OCI-LY3 (cell line): ENCODE measurements at regions not wholly inside any gene's neighbourhood (a gene's known extent, or its start where the extent isn't known, plus 50 kb on each side); places are given as distances from the start of the nearest gene placed in this dataset.

Source experiments
- H2AFZ ChIP-seq: fragments of 200-600, 300-600 bp; shearing (Covaris generic); 2 replicates; pipeline ENCODE4 v1.6.0; 2014; ENCODE audit warnings: antibody characterized with exemption, low read depth, low read length
- H3K27ac ChIP-seq: fragments of 200-600, 300-600 bp; sonication (generic); 2 replicates; pipeline ENCODE4 v1.5.1; 2014; ENCODE audit warnings: mild to moderate bottlenecking, low read length, moderate library complexity, mixed read lengths
- H3K27me3 ChIP-seq: fragments of 200-600, 300-600 bp; sonication (generic); 2 replicates; pipeline ENCODE4 v1.6.1; 2014; ENCODE audit warnings: low read depth, low read length, mixed read lengths
- H3K36me3 ChIP-seq: fragments of 200-600, 300-600 bp; sonication (generic); replicated peaks from 2 replicates; pipeline ENCODE3; 2014; ENCODE audit warnings: low read depth, low read length, mixed read lengths
- H3K4me1 ChIP-seq: fragments of 300-600, 200-600 bp; sonication (generic); 2 replicates; pipeline ENCODE4 v1.6.1; 2014; ENCODE audit warnings: low read length, mixed read lengths
- H3K4me2 ChIP-seq: fragments of 200-600, 300-600 bp; sonication (generic); 2 replicates; pipeline ENCODE4 v1.6.1; 2014; ENCODE audit warnings: low read length, mixed read lengths
- H3K4me3 ChIP-seq: fragments of 300-600, 200-600 bp; sonication (generic); 2 replicates; pipeline ENCODE4 v1.5.1; 2014; ENCODE audit warnings: antibody characterized with exemption, mild to moderate bottlenecking, low read length, moderate library complexity
- H3K79me2 ChIP-seq: fragments of 300-600, 200-600 bp; shearing (Covaris generic); 2 replicates; pipeline ENCODE4 v1.6.1; 2014; ENCODE audit warnings: mild to moderate bottlenecking, low read length, mixed read lengths
- H3K9ac ChIP-seq: fragments of 300-600, 200-600 bp; shearing (Covaris generic); 2 replicates; pipeline ENCODE4 v1.6.0; 2014; ENCODE audit warnings: mild to moderate bottlenecking, low read length, moderate library complexity
- H3K9me3 ChIP-seq: fragments of 200-600, 300-600 bp; shearing (Covaris generic); 2 replicates; pipeline ENCODE4 v1.6.1; 2014; ENCODE audit warnings: low read length, mixed read lengths; ENCODE audit not compliant: insufficient read depth
- H4K20me1 ChIP-seq: fragments of 200-600, 300-600 bp; sonication (generic); 2 replicates; pipeline ENCODE4 v1.6.1; 2016; ENCODE audit warnings: low read length, mixed read lengths; ENCODE audit not compliant: insufficient read depth
- CTCF ChIP-seq: fragments of 200-600, 300-600 bp; sonication (generic); IDR thresholded peaks from 2 replicates; pipeline ENCODE4 v1.5.1; 2014; ENCODE audit warnings: antibody characterized with exemption, low read length, low read depth
- EZH2phosphoT487 ChIP-seq: fragments of 200-600 bp; shearing (Covaris generic); IDR thresholded peaks from 2 replicates; pipeline ENCODE4 v1.6.1; 2018; ENCODE audit warnings: antibody characterized with exemption, mixed run types, low read depth

DNA sequence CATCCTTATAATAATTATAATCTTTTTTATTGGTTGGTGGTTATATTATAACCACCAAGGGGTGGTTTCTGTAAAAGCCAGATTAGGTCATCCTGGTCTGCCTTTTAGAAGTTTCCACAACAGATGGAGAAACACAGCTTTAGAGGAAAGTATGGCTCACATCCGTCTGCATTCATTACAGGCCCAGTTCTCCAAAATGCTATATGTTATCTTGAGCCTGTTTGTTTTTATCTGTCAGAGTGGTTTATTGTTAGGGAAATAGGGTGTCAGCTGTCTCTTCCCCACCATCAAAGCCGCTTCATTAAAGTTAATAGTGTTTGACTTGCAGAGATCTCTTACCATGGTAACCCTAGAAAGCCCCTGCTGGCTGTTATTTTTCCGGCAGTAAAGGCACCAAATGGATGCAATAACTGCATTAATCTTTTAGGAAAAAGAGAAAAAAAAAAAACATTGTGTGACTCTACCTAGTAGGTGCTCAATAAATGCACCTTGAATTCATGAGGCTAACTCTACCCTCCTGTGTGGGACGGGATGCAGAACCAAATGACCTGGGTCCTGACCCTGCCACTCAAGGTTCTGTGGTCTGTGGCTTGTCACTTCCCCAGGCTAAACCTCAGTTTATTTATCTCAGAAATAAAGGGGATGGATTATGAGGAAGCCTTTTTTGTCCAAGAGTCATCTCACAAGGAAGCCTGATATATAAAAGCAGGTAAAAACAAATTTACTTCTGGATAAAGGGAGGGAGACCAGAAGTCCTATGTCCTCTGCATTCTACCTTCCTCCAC, 118.3 kb downstream of the WT1 start:
- H4K20me1 ChIP-seq: no peaks in the 10 kb centered on the region
- no peaks in the 10 kb centered on the region for H3K36me3 ChIP-seq
- peaks cover 20% of the 10 kb centered on the region for H3K27me3 ChIP-seq
- no peak overlapping the region for H3K27ac ChIP-seq
- H2AFZ ChIP-seq: no peak overlapping the region
- no peak overlapping the region for H3K9ac ChIP-seq
- no peaks in the 10 kb centered on the region for H3K9me3 ChIP-seq
- H3K4me1 ChIP-seq: peaks cover 6% of the 10 kb centered on the region
- no peak overlapping the region for H3K4me3 ChIP-seq
- no peak overlapping the region for H3K4me2 ChIP-seq
- no peaks in the 10 kb centered on the region for H3K79me2 ChIP-seq
- TF ChIP-seq EZH2phosphoT487 (no peak), CTCF (no peak)

DNA sequence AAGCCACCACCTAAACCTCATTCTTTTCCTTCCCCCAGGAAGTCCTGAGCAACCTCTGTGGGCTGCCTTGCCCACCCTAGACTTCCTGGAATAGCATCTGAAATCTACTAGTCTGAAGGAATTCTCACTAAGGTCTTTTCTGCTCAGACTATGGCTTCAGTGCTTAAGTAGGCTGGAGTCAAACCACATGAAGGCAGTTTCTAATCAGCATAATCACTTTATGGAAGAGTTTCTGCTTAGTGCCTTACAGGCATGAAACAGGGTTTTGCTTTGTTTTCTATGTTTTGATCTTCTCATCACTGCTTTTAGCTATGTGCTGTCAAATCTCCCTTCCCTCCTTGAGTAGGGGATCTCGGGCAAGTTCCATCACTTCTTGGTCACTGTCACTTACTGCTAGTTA, 117.7 kb downstream of the WT1 start:
- H3K4me1 ChIP-seq: peaks cover 6% of the 10 kb centered on the region
- H3K79me2 ChIP-seq: no peaks in the 10 kb centered on the region
- H3K9me3 ChIP-seq: no peaks in the 10 kb centered on the region
- no peak overlapping the region for H2AFZ ChIP-seq
- no peak overlapping the region for H3K9ac ChIP-seq
- H3K36me3 ChIP-seq: no peaks in the 10 kb centered on the region
- no peak overlapping the region for H3K4me3 ChIP-seq
- TF ChIP-seq EZH2phosphoT487 (no peak), CTCF (no peak)
- no peaks in the 10 kb centered on the region for H4K20me1 ChIP-seq
- no peak overlapping the region for H3K4me2 ChIP-seq
- no peak overlapping the region for H3K27ac ChIP-seq
- H3K27me3 ChIP-seq: peaks cover 25% of the 10 kb centered on the region

- Histone ChIP-seq H3K9me3 (no peaks in the 10 kb centered on the region), H3K27ac (no peak overlapping the region), H3K27me3 (peaks cover 25% of the 10 kb centered on the region), H3K4me1 (peaks cover 6% of the 10 kb centered on the region), H3K9ac (no peak overlapping the region), H3K79me2 (no peaks in the 10 kb centered on the region), H3K4me2 (no peak overlapping the region), H3K4me3 (no peak overlapping the region), H2AFZ (no peak overlapping the region), H3K36me3 (no peaks in the 10 kb centered on the region), H4K20me1 (no peaks in the 10 kb centered on the region)
- no peak for TF ChIP-seq CTCF
- no peak for TF ChIP-seq EZH2phosphoT487
These were observed 117.0 kb downstream of the WT1 start for GRCh38 chr11:32318071-32319055.

- no peak overlapping the region for H3K4me3 ChIP-seq
- TF ChIP-seq CTCF (no peak), EZH2phosphoT487 (no peak)
- H3K9me3 ChIP-seq: no peaks in the 10 kb centered on the region
- H3K4me2 ChIP-seq: no peak overlapping the region
- no peak overlapping the region for H2AFZ ChIP-seq
- H3K79me2 ChIP-seq: no peaks in the 10 kb centered on the region
- H3K4me1 ChIP-seq: no peaks in the 10 kb centered on the region
- H3K36me3 ChIP-seq: no peaks in the 10 kb centered on the region
- no peaks in the 10 kb centered on the region for H4K20me1 ChIP-seq
- H3K27me3 ChIP-seq: peaks cover 24% of the 10 kb centered on the region
- no peak overlapping the region for H3K27ac ChIP-seq
- no peak overlapping the region for H3K9ac ChIP-seq
These were observed 111.6 kb downstream of the WT1 start for GRCh38 chr11:32323814-32324130.
